Natural killer cell (primary cell): ENCODE measurements at regions not wholly inside any gene's neighbourhood (a gene's known extent, or its start where the extent isn't known, plus 50 kb on each side); places are given as distances from the start of the nearest gene placed in this dataset.

Experiments used
- ATAC-seq, 3 donors: fragments of 150-1000 bp in 2 of 3; fragments of 200-7000 bp in 1 of 3; cut with Tn5 transposase; 1 replicate in 1 of 3; 2 replicates in 2 of 3; pipeline ENCODE4 v1.10.0; 2021; ENCODE audit warnings: mild to moderate bottlenecking in 2 of 3, moderate library complexity in 2 of 3
- DNase-seq, 2 donors: peaks; one replicate each; pipeline versions ENCODE4 v3.0.0 to v3.0.0-alpha.2; 2013 to 2021; ENCODE audit warnings: mixed read lengths in 1 of 2
- H3K27ac ChIP-seq: one replicate; pipeline ENCODE4 v1.5.1; 2013; ENCODE audit warnings: mild to moderate bottlenecking, low read length
- H3K27me3 ChIP-seq: one replicate; pipeline ENCODE4 v1.6.1; 2013; ENCODE audit warnings: low read length; ENCODE audit not compliant: control insufficient read depth, insufficient read depth
- H3K36me3 ChIP-seq: one replicate; pipeline ENCODE4 v1.6.1; 2013; ENCODE audit warnings: low read length; ENCODE audit not compliant: control insufficient read depth, insufficient read depth
- H3K4me1 ChIP-seq: one replicate; pipeline ENCODE4 v1.6.1; 2013; ENCODE audit warnings: low read length; ENCODE audit not compliant: control insufficient read depth, insufficient read depth
- H3K4me3 ChIP-seq: one replicate; pipeline ENCODE4 v1.5.1; 2013; ENCODE audit warnings: low read length
- H3K9me3 ChIP-seq: one replicate; pipeline ENCODE4 v1.6.1; 2013; ENCODE audit warnings: low read length; ENCODE audit not compliant: control insufficient read depth, insufficient read depth
- H3K27ac Mint-ChIP-seq, 2 donors: one replicate each; pipeline ENCODE4 v1.8.0; 2022; ENCODE audit warnings: mild to moderate bottlenecking in 2 of 2, mixed read lengths in 2 of 2, moderate library complexity in 1 of 2
- H3K27me3 Mint-ChIP-seq, 2 donors: one replicate each; pipeline ENCODE4 v1.8.0; 2022; ENCODE audit warnings: low read depth in 2 of 2, mixed read lengths in 2 of 2
- H3K36me3 Mint-ChIP-seq: one replicate; pipeline ENCODE4 v1.8.0; 2022; ENCODE audit warnings: mixed read lengths
- H3K4me1 Mint-ChIP-seq, 2 donors: one replicate each; pipeline ENCODE4 v1.8.0; 2022; ENCODE audit warnings: mixed read lengths in 2 of 2
- H3K4me3 Mint-ChIP-seq: one replicate; pipeline ENCODE4 v1.8.0; 2022; ENCODE audit warnings: mild to moderate bottlenecking, moderate library complexity, mixed read lengths
- H3K9me3 Mint-ChIP-seq, 2 donors: one replicate each; pipeline ENCODE4 v1.8.0; 2022; ENCODE audit warnings: mixed read lengths in 2 of 2
- WGBS: methylation state at CpG from one replicate; pipeline ENCODE4 v1.1.7; 2013; ENCODE audit warnings: missing lambda C conversion rate; ENCODE audit not compliant: insufficient coverage; 5-methylcytosine and 5-hydroxymethylcytosine counted together
- intact Hi-C: fragments of 100-400 bp; cut with micrococcal nuclease; formaldehyde crosslinking; loops from one replicate; pipeline ENCODE4 v1.14.2; 2022
- TF ChIP-seq, protein P1 (sequence below): fragments of 200-600 bp; IDR thresholded peaks from one replicate; pipeline ENCODE4 v1.8.0; 2022; ENCODE audit warnings: antibody characterized with exemption

DNA sequence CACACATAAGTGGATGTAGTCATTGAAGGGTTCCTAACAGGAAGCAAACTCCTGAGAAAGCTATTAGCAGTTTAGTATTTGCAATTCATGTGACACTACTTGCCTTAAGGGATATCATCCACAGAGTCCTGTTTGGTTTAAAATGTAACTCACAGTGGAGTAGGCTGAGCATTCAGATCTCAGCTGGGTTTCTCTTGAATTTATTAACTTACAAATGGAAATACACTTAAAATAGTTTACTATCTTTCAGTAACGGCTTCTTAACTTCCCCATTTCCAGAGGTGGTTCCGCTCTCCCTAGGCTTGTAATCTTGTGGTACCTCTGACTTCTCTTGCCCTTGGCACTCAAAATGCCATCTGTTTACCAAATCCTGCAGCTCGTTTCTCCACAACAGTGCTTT lies 660.7 kb upstream of the ADAMTS16 start:
- H3K4me1 ChIP-seq = no peaks in the 10 kb centered on the region
- 24% methylated on average over 3 of the region's 3 CpGs for WGBS
- H3K27me3 ChIP-seq = no peaks in the 10 kb centered on the region
- H3K4me1 Mint-ChIP-seq = no peaks in the 10 kb centered on the region
- H3K36me3 Mint-ChIP-seq = no peaks in the 10 kb centered on the region
- intact Hi-C loops = no loop called here
- no peak overlapping the region for H3K27ac ChIP-seq
- no peaks in the 10 kb centered on the region for H3K36me3 ChIP-seq
- H3K9me3 Mint-ChIP-seq = peaks cover 3 to 4% of the 10 kb centered on the region in 2 donors
- H3K4me3 Mint-ChIP-seq = no peak overlapping the region
- peaks cover 4% of the 10 kb centered on the region for H3K9me3 ChIP-seq
- H3K27me3 Mint-ChIP-seq = no peaks in the 10 kb centered on the region
- no peak for DNase-seq
- H3K4me3 ChIP-seq = no peak overlapping the region
- TF ChIP-seq, protein P1, sequence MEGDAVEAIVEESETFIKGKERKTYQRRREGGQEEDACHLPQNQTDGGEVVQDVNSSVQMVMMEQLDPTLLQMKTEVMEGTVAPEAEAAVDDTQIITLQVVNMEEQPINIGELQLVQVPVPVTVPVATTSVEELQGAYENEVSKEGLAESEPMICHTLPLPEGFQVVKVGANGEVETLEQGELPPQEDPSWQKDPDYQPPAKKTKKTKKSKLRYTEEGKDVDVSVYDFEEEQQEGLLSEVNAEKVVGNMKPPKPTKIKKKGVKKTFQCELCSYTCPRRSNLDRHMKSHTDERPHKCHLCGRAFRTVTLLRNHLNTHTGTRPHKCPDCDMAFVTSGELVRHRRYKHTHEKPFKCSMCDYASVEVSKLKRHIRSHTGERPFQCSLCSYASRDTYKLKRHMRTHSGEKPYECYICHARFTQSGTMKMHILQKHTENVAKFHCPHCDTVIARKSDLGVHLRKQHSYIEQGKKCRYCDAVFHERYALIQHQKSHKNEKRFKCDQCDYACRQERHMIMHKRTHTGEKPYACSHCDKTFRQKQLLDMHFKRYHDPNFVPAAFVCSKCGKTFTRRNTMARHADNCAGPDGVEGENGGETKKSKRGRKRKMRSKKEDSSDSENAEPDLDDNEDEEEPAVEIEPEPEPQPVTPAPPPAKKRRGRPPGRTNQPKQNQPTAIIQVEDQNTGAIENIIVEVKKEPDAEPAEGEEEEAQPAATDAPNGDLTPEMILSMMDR = no peak
- ATAC-seq = no peak
- no peak overlapping the region for H3K27ac Mint-ChIP-seq

GRCh38 chr5:4480528-4481349 lies 659.4 kb upstream of the ADAMTS16 start:
- Histone ChIP-seq H3K27me3 (no peaks in the 10 kb centered on the region), H3K9me3 (peaks cover 4% of the 10 kb centered on the region), H3K36me3 (no peaks in the 10 kb centered on the region), H3K4me1 (no peaks in the 10 kb centered on the region), H3K4me3 (no peak overlapping the region), H3K27ac (no peak overlapping the region)
- H3K4me3 Mint-ChIP-seq = no peak overlapping the region
- H3K27ac Mint-ChIP-seq = no peak overlapping the region
- no peaks in the 10 kb centered on the region for H3K9me3 Mint-ChIP-seq
- DNase-seq (no peak), ATAC-seq (no peak)
- 83% methylated on average over 18 of the region's 18 CpGs for WGBS
- TF ChIP-seq, protein P1 = no peak
- intact Hi-C loops = no loop called here
- no peaks in the 10 kb centered on the region for H3K36me3 Mint-ChIP-seq
- H3K4me1 Mint-ChIP-seq = no peaks in the 10 kb centered on the region
- no peaks in the 10 kb centered on the region for H3K27me3 Mint-ChIP-seq

- Mint-ChIP-seq H3K9me3 (peaks cover 3 to 8% of the 10 kb centered on the region in 2 donors), H3K27me3 (no peaks in the 10 kb centered on the region), H3K27ac (no peak overlapping the region), H3K36me3 (no peaks in the 10 kb centered on the region), H3K4me3 (no peak overlapping the region), H3K4me1 (no peaks in the 10 kb centered on the region)
- WGBS = 72% methylated on average over 2 of the region's 2 CpGs
- no peak for ATAC-seq
- no peak for DNase-seq
- Histone ChIP-seq H3K36me3 (no peaks in the 10 kb centered on the region), H3K27ac (no peak overlapping the region), H3K9me3 (peaks cover under 1% of the 10 kb centered on the region), H3K4me3 (no peak overlapping the region), H3K4me1 (no peaks in the 10 kb centered on the region), H3K27me3 (no peaks in the 10 kb centered on the region)
- intact Hi-C loops = no loop called here
- TF ChIP-seq, protein P1 = no peak
These were observed 652.5 kb upstream of the ADAMTS16 start for GRCh38 chr5:4487581-4487980.
